22Rv1 (cell line): ENCODE measurements at regions not wholly inside any gene's neighbourhood (a gene's known extent, or its start where the extent isn't known, plus 50 kb on each side); places are given as distances from the start of the nearest gene placed in this dataset.

Experiments
- ZFX ChIP-seq: fragments of 450-650 bp; IDR thresholded peaks from 2 replicates; pipeline ENCODE4 v1.6.1; 2017; ENCODE audit warnings: antibody characterized with exemption, borderline replicate concordance
- TF ChIP-seq, protein P1 (sequence below): fragments of 450-650 bp; IDR thresholded peaks from 2 replicates; pipeline ENCODE4 v1.5.1; 2017; ENCODE audit warnings: mild to moderate bottlenecking

DNA sequence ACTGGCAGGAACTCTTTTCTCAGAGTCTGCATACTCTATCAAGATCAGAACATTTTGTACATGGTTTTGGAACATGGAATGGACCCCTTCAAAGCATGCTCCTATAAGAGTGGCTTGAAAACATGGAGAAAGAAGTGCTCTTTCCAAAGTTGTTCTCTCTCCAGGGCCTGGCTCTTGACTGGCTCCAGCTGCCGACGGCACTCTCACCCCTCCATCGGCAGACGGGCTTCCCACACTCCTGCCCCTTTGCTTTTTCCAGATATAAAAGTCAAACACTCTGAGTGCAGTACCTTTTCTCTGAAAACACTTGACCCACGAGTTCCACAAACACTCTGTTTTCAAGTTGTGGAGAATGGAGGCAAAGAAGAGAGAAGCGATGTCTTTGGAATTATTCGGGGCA, 72.5 kb upstream of the ONECUT1 start:
- TF ChIP-seq, protein P1, sequence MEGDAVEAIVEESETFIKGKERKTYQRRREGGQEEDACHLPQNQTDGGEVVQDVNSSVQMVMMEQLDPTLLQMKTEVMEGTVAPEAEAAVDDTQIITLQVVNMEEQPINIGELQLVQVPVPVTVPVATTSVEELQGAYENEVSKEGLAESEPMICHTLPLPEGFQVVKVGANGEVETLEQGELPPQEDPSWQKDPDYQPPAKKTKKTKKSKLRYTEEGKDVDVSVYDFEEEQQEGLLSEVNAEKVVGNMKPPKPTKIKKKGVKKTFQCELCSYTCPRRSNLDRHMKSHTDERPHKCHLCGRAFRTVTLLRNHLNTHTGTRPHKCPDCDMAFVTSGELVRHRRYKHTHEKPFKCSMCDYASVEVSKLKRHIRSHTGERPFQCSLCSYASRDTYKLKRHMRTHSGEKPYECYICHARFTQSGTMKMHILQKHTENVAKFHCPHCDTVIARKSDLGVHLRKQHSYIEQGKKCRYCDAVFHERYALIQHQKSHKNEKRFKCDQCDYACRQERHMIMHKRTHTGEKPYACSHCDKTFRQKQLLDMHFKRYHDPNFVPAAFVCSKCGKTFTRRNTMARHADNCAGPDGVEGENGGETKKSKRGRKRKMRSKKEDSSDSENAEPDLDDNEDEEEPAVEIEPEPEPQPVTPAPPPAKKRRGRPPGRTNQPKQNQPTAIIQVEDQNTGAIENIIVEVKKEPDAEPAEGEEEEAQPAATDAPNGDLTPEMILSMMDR = no peak
- TF ChIP-seq ZFX = no peak
